ENCODE measurements at regions not wholly inside any gene's neighbourhood (a gene's known extent, or its start where the extent isn't known, plus 50 kb on each side); places are given as distances from the start of the nearest gene placed in this dataset.

DNA sequence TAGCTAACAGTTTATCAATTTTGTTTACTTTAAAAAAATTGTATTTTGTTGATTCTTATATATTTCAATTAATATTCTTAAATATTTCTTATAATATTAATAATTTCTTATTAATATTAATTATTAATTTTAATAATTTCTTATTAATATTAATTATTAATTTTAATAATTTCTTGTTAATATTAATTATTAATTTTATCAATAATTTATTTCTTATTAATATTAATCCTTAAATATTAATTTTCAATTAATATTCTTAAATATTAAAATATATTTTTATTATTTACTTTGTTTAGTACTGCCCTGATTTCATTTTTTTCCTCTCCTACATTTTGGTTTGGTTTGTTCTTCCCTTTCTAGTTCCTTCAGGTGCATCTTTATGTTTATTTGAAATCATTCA lies 1208.1 kb downstream of the LRFN5 start:
- Histone ChIP-seq H3K4ac (ENCODE audit: low read depth in 1 of 2, low read length in 2 of 2) (no peak overlapping the region), H2BK120ac (ENCODE audit: low read depth, low read length) (no peak overlapping the region), H3K9me3 (ENCODE audit: control insufficient read depth, low read length) (peaks cover 8% of the 10 kb centered on the region), H3K9ac (ENCODE audit: low read length) (no peak overlapping the region), H4K91ac (ENCODE audit: low read length) (no peak overlapping the region), H3K27me3 (ENCODE audit: control insufficient read depth in 1 of 2, insufficient read depth in 1 of 2, low read length in 2 of 2) (no peaks in the 10 kb centered on the region), H3K27ac (ENCODE audit: low read length, poor library complexity, severe bottlenecking) (no peak overlapping the region), H3K18ac (ENCODE audit: low read depth in 1 of 2, low read length in 2 of 2) (no peak overlapping the region), H3K4me3 (ENCODE audit: insufficient read depth in 1 of 2, low read depth in 1 of 2, low read length in 2 of 2) (no peak overlapping the region), H2AK5ac (ENCODE audit: low read length, severe bottlenecking) (no peak overlapping the region), H2AFZ (ENCODE audit: low read depth, low read length) (no peak overlapping the region), H3K36me3 (ENCODE audit: control insufficient read depth in 1 of 2, insufficient read depth in 2 of 2, low read depth in 1 of 2, low read length in 2 of 2) (no peaks in the 10 kb centered on the region), H2BK5ac (ENCODE audit: low read depth, low read length, poor library complexity, severe bottlenecking) (no peak overlapping the region), H3K79me1 (replicated peaks; ENCODE audit: low read length, poor library complexity, severe bottlenecking) (no peaks in the 10 kb centered on the region), H3K14ac (ENCODE audit: low read length in 2 of 2) (no peak overlapping the region), H3K4me1 (ENCODE audit: control insufficient read depth, insufficient read depth, low read depth, low read length) (no peaks in the 10 kb centered on the region), H3K4me2 (ENCODE audit: low read length, poor library complexity, severe bottlenecking) (no peak overlapping the region), H3K23ac (ENCODE audit: low read length in 2 of 2) (no peak overlapping the region), H2BK15ac (ENCODE audit: low read depth, poor library complexity, severe bottlenecking) (no peak overlapping the region), H4K8ac (ENCODE audit: low read length) (no peak overlapping the region), H2BK12ac (ENCODE audit: low read length in 2 of 2) (no peak overlapping the region)
- no peak for DNase-seq

DNA sequence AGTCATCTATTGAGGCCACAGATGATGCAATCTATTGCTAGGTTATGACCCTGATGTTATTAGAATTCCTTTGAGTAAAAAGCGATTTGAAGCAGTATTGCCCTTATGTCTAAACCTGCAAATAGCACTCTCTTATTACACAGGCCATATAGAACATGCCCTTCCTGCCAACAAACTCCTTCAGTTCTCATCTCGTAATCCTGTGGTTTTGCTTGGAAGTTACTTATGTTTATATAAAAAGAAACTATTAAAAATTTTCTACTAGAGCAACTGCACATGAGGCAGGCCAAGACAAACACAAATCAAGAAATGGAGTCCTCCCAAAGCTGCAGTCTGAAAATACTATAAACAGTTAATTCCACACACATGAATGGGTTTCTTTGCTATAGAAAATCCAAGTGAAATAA lies 1200.2 kb downstream of the LRFN5 start:
- Histone ChIP-seq H3K23ac (ENCODE audit: low read length in 2 of 2) (no peak overlapping the region), H2AFZ (ENCODE audit: low read depth, low read length) (no peak overlapping the region), H3K9me3 (ENCODE audit: control insufficient read depth, low read length) (no peaks in the 10 kb centered on the region), H3K36me3 (ENCODE audit: control insufficient read depth in 1 of 2, insufficient read depth in 2 of 2, low read depth in 1 of 2, low read length in 2 of 2) (no peaks in the 10 kb centered on the region), H2BK120ac (ENCODE audit: low read depth, low read length) (no peak overlapping the region), H3K79me1 (replicated peaks; ENCODE audit: low read length, poor library complexity, severe bottlenecking) (no peaks in the 10 kb centered on the region), H3K4ac (ENCODE audit: low read depth in 1 of 2, low read length in 2 of 2) (no peak overlapping the region), H3K27ac (ENCODE audit: low read length, poor library complexity, severe bottlenecking) (no peak overlapping the region), H3K14ac (ENCODE audit: low read length in 2 of 2) (no peak overlapping the region), H2AK5ac (ENCODE audit: low read length, severe bottlenecking) (no peak overlapping the region), H4K8ac (ENCODE audit: low read length) (no peak overlapping the region), H4K91ac (ENCODE audit: low read length) (no peak overlapping the region), H3K4me1 (ENCODE audit: control insufficient read depth, insufficient read depth, low read depth, low read length) (no peaks in the 10 kb centered on the region), H2BK15ac (ENCODE audit: low read depth, poor library complexity, severe bottlenecking) (no peak overlapping the region), H2BK5ac (ENCODE audit: low read depth, low read length, poor library complexity, severe bottlenecking) (no peak overlapping the region), H3K4me3 (ENCODE audit: insufficient read depth in 1 of 2, low read depth in 1 of 2, low read length in 2 of 2) (no peak overlapping the region), H2BK12ac (ENCODE audit: low read length in 2 of 2) (no peak overlapping the region), H3K18ac (ENCODE audit: low read depth in 1 of 2, low read length in 2 of 2) (no peak overlapping the region), H3K4me2 (ENCODE audit: low read length, poor library complexity, severe bottlenecking) (no peak overlapping the region), H3K27me3 (ENCODE audit: control insufficient read depth in 1 of 2, insufficient read depth in 1 of 2, low read length in 2 of 2) (no peaks in the 10 kb centered on the region), H3K9ac (ENCODE audit: low read length) (no peak overlapping the region)
- WGBS = no CpG with 5 or more reads among the region's 2 CpGs
- peak; percentile 60 for DNase-seq

DNA sequence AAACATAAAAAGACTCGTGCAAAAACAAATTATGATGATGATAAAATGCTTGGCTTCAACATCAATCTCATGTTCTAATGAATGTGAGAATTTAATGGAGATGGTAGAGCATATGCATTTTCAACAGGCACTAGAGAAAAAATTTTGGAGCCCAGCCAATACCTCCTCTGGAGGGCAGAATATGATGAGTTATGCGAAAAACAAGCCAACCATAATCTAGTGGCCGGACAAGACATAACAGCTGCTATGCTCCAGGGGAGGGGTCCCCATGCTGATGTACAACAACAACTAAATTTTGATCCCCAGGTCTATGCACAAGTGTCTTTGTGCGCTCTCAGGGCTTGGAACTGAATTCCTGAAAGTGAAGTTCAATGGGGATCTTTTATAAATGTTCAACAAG lies 1197.5 kb downstream of the LRFN5 start:
- no peak overlapping the region for H4K8ac ChIP-seq (ENCODE audit: low read length)
- H3K4me1 ChIP-seq (ENCODE audit: control insufficient read depth, insufficient read depth, low read depth, low read length) = no peaks in the 10 kb centered on the region
- no peak overlapping the region for H3K18ac ChIP-seq (ENCODE audit: low read depth in 1 of 2, low read length in 2 of 2)
- no peak overlapping the region for H3K9ac ChIP-seq (ENCODE audit: low read length)
- H3K23ac ChIP-seq (ENCODE audit: low read length in 2 of 2) = no peak overlapping the region
- no peak overlapping the region for H3K14ac ChIP-seq (ENCODE audit: low read length in 2 of 2)
- no peak for DNase-seq
- peaks cover 11% of the 10 kb centered on the region for H3K9me3 ChIP-seq (ENCODE audit: control insufficient read depth, low read length)
- H2AK5ac ChIP-seq (ENCODE audit: low read length, severe bottlenecking) = no peak overlapping the region
- H2BK5ac ChIP-seq (ENCODE audit: low read depth, low read length, poor library complexity, severe bottlenecking) = no peak overlapping the region
- 90% methylated on average over 3 of the region's 4 CpGs for WGBS
- H4K91ac ChIP-seq (ENCODE audit: low read length) = no peak overlapping the region
- no peak overlapping the region for H2BK12ac ChIP-seq (ENCODE audit: low read length in 2 of 2)
- H3K27me3 ChIP-seq (ENCODE audit: control insufficient read depth in 1 of 2, insufficient read depth in 1 of 2, low read length in 2 of 2) = no peaks in the 10 kb centered on the region
- H3K4me3 ChIP-seq (ENCODE audit: insufficient read depth in 1 of 2, low read depth in 1 of 2, low read length in 2 of 2) = no peak overlapping the region
- no peak overlapping the region for H2BK15ac ChIP-seq (ENCODE audit: low read depth, poor library complexity, severe bottlenecking)
- no peak overlapping the region for H3K4ac ChIP-seq (ENCODE audit: low read depth in 1 of 2, low read length in 2 of 2)
- no peaks in the 10 kb centered on the region for H3K36me3 ChIP-seq (ENCODE audit: control insufficient read depth in 1 of 2, insufficient read depth in 2 of 2, low read depth in 1 of 2, low read length in 2 of 2)
- no peak overlapping the region for H3K4me2 ChIP-seq (ENCODE audit: low read length, poor library complexity, severe bottlenecking)
- H3K79me1 ChIP-seq (replicated peaks; ENCODE audit: low read length, poor library complexity, severe bottlenecking) = no peaks in the 10 kb centered on the region
- H3K27ac ChIP-seq (ENCODE audit: low read length, poor library complexity, severe bottlenecking) = no peak overlapping the region
- H2BK120ac ChIP-seq (ENCODE audit: low read depth, low read length) = no peak overlapping the region
- H2AFZ ChIP-seq (ENCODE audit: low read depth, low read length) = no peak overlapping the region

DNA sequence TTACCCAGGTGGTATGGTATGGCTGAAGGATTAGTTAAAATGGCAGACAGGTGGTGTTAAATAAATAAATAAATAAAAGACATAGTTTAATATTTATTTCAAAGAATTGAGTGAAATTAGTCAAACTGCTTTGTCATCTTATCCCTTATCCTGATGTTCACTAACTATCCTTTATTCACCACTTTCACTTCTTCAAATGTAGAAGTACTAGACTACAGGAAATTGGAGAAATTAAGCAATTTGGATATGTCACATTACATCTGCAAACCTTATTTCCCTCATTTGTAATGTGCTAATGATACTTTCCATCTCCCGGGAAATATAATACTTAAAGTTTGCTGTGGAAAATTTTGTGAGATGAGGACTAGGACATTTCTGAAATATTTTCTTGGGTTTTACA lies 1195.7 kb downstream of the LRFN5 start:
- H3K23ac ChIP-seq (ENCODE audit: low read length in 2 of 2) = no peak overlapping the region
- whole genome bisulfite sequencing = 100% methylated on average over 1 of the region's 1 CpG

More for the DNA sequence above, 1195.7 kb downstream of the LRFN5 start:
- Histone ChIP-seq H3K27me3 (ENCODE audit: control insufficient read depth in 1 of 2, insufficient read depth in 1 of 2, low read length in 2 of 2) (no peaks in the 10 kb centered on the region), H3K18ac (ENCODE audit: low read depth in 1 of 2, low read length in 2 of 2) (no peak overlapping the region), H3K4me2 (ENCODE audit: low read length, poor library complexity, severe bottlenecking) (no peak overlapping the region), H2AK5ac (ENCODE audit: low read length, severe bottlenecking) (no peak overlapping the region), H2BK120ac (ENCODE audit: low read depth, low read length) (no peak overlapping the region), H2BK12ac (ENCODE audit: low read length in 2 of 2) (no peak overlapping the region), H3K9me3 (ENCODE audit: control insufficient read depth, low read length) (peaks cover 17% of the 10 kb centered on the region), H3K4ac (ENCODE audit: low read depth in 1 of 2, low read length in 2 of 2) (no peak overlapping the region), H3K14ac (ENCODE audit: low read length in 2 of 2) (no peak overlapping the region), H2AFZ (ENCODE audit: low read depth, low read length) (no peak overlapping the region), H2BK15ac (ENCODE audit: low read depth, poor library complexity, severe bottlenecking) (no peak overlapping the region), H3K4me1 (ENCODE audit: control insufficient read depth, insufficient read depth, low read depth, low read length) (no peaks in the 10 kb centered on the region), H2BK5ac (ENCODE audit: low read depth, low read length, poor library complexity, severe bottlenecking) (no peak overlapping the region), H4K91ac (ENCODE audit: low read length) (no peak overlapping the region), H4K8ac (ENCODE audit: low read length) (no peak overlapping the region), H3K36me3 (ENCODE audit: control insufficient read depth in 1 of 2, insufficient read depth in 2 of 2, low read depth in 1 of 2, low read length in 2 of 2) (no peaks in the 10 kb centered on the region), H3K79me1 (replicated peaks; ENCODE audit: low read length, poor library complexity, severe bottlenecking) (no peaks in the 10 kb centered on the region), H3K9ac (ENCODE audit: low read length) (no peak overlapping the region), H3K4me3 (ENCODE audit: insufficient read depth in 1 of 2, low read depth in 1 of 2, low read length in 2 of 2) (no peak overlapping the region), H3K27ac (ENCODE audit: low read length, poor library complexity, severe bottlenecking) (no peak overlapping the region)
- no peak for DNase-seq

All from mesenchymal stem cell (in vitro differentiated cells and primary cell).